Tibial nerve (tissue), 4 donors: ENCODE measurements at regions not wholly inside any gene's neighbourhood (a gene's known extent, or its start where the extent isn't known, plus 50 kb on each side); places are given as distances from the start of the nearest gene placed in this dataset.
A peak's percentile ranks its signal among the peaks of the same experiment; 100 is the strongest.

Experiments
- DNase-seq, 2 donors: peaks; one replicate each; pipeline ENCODE4 v3.0.0-alpha.2; 2019; ENCODE audit warnings: low spot score in 2 of 2
- H3K27ac ChIP-seq, 4 donors: fragments of 200-600 bp; sonication (generic) in 3 of 4; one replicate each; pipeline ENCODE4 v1.5.1; 2017 to 2019; ENCODE audit warnings: mild to moderate bottlenecking in 1 of 4
- H3K27me3 ChIP-seq, 2 donors: fragments of 200-600 bp; sonication (generic) in 1 of 2; one replicate each; pipeline versions ENCODE4 v1.5.1 to v1.6.0; 2017 to 2019
- H3K36me3 ChIP-seq, 3 donors: fragments of 200-600 bp; sonication (generic); one replicate each; pipeline ENCODE4 v1.5.1; 2018 to 2019
- H3K4me1 ChIP-seq, 4 donors: fragments of 200-600 bp; sonication (generic) in 3 of 4; one replicate each; pipeline ENCODE4 v1.5.1; 2017 to 2019
- H3K4me3 ChIP-seq, 4 donors: fragments of 200-600 bp; sonication (generic) in 3 of 4; one replicate each; pipeline ENCODE4 v1.5.1; 2017 to 2019; ENCODE audit warnings: mild to moderate bottlenecking in 1 of 4, moderate library complexity in 1 of 4
- H3K9me3 ChIP-seq, 4 donors: fragments of 200-600 bp; sonication (generic) in 3 of 4; one replicate each; pipeline ENCODE4 v1.5.1; 2017 to 2019
- CTCF ChIP-seq, 5 experiments: fragments of 200-600 bp in 3 of 5; fragments of 450-650 bp in 2 of 5; sonication (generic) in 3 of 5; IDR thresholded peaks; one replicate each; pipeline ENCODE4 v1.5.1; 2016 to 2019; ENCODE audit warnings: antibody characterized with exemption in 5 of 5, mild to moderate bottlenecking in 3 of 5, moderate library complexity in 2 of 5
- EP300 ChIP-seq, 2 donors: sonication (generic); formaldehyde crosslinking; IDR thresholded peaks; one replicate each; pipeline ENCODE4 v1.6.1; 2017; ENCODE audit warnings: antibody characterized with exemption in 2 of 2, mild to moderate bottlenecking in 1 of 2
- POLR2A ChIP-seq, 2 donors: fragments of 450-650 bp; IDR thresholded peaks; one replicate each; pipeline ENCODE4 v1.6.1; 2017; ENCODE audit warnings: antibody characterized with exemption in 2 of 2, mild to moderate bottlenecking in 2 of 2, moderate library complexity in 2 of 2
- WGBS, 2 donors: methylation state at CpG; one replicate each; pipeline ENCODE4 v1.1.5; 2018; 5-methylcytosine and 5-hydroxymethylcytosine counted together

- peaks cover 0 to 4% of the 10 kb centered on the region in 2 donors for H3K27me3 ChIP-seq
- no peak overlapping the region for H3K27ac ChIP-seq
- peaks cover 0 to 10% (median 0%) of the 10 kb centered on the region in 4 donors for H3K4me1 ChIP-seq
- no peak for DNase-seq
- H3K4me3 ChIP-seq, result no peak overlapping the region
- no peaks in the 10 kb centered on the region for H3K36me3 ChIP-seq
- peaks cover 0 to 9% (median 0%) of the 10 kb centered on the region in 4 donors for H3K9me3 ChIP-seq
- WGBS, 2 donors, result 86 to 89% methylated on average over 10 of the region's 10 CpGs
- TF ChIP-seq POLR2A (IDR thresholded peaks at IDR 0.05) (no peak), CTCF (IDR thresholded peaks at IDR 0.05) (no peak), EP300 (IDR thresholded peaks at IDR 0.05) (no peak)
Observed at GRCh38 chr12:115452751-115453281, 768.8 kb upstream of the TBX3 start.

GRCh38 chr12:115451780-115452736 lies 768.1 kb upstream of the TBX3 start:
- H3K4me3 ChIP-seq, result peak overlapping the region in 1 of 4 donors; percentile 44
- no peaks in the 10 kb centered on the region for H3K36me3 ChIP-seq
- H3K27ac ChIP-seq, result no peak overlapping the region
- 8 to 10% methylated on average over 26 to 36 of the region's 83 CpGs for WGBS, 2 donors
- peaks cover 0 to 10% (median 0%) of the 10 kb centered on the region in 4 donors for H3K4me1 ChIP-seq
- peaks cover 0 to 9% (median 0%) of the 10 kb centered on the region in 4 donors for H3K9me3 ChIP-seq
- no peak for DNase-seq
- peaks cover 0 to 4% of the 10 kb centered on the region in 2 donors for H3K27me3 ChIP-seq
- TF ChIP-seq CTCF (IDR thresholded peaks at IDR 0.05), result no peak
- no peak for TF ChIP-seq EP300 (IDR thresholded peaks at IDR 0.05)
- TF ChIP-seq POLR2A (IDR thresholded peaks at IDR 0.05), result no peak

DNA sequence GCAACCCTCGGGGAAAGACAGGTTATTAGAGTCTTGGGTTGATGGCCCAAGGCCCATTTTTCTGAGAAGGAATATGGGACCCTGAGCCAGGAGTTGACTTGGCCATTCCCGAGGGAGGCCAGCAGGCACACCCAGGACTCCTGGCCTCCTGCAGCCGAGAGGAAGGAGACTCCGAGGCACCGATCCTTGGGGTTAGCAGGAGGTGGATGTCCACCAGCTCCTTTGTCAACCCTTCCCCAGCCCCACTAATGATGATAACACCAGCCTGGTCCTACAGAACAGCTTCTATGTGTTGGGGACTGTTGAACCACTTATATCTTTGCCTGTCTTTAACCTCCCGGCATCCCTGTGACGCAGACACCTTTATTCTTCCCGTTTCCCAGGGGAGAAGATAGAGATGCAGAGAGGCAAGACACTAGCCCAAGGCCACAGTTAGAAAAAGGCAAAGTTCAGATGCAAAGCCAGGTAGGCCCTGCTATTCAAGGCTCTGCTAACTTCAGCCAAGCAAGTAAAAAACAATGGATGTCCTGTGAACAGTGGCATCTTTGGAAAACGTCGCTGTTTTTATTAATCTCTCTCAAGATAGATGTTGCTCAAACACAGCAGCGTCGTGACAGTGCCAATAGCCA lies 767.3 kb upstream of the TBX3 start:
- peaks cover 0 to 4% (median 0%) of the 10 kb centered on the region in 4 donors for H3K9me3 ChIP-seq
- no peaks in the 10 kb centered on the region for H3K36me3 ChIP-seq
- 52 to 56% methylated on average over 12 of the region's 12 CpGs for WGBS, 2 donors
- DNase-seq, result no peak
- H3K27me3 ChIP-seq, result peaks cover 0 to 4% of the 10 kb centered on the region in 2 donors
- H3K4me1 ChIP-seq, result peaks cover 0 to 10% (median 0%) of the 10 kb centered on the region in 4 donors
- no peak overlapping the region for H3K27ac ChIP-seq
- peak overlapping the region in 1 of 4 donors; percentile 44 for H3K4me3 ChIP-seq
- TF ChIP-seq EP300 (IDR thresholded peaks at IDR 0.05) (no peak), CTCF (IDR thresholded peaks at IDR 0.05) (no peak), POLR2A (IDR thresholded peaks at IDR 0.05) (no peak)

DNA sequence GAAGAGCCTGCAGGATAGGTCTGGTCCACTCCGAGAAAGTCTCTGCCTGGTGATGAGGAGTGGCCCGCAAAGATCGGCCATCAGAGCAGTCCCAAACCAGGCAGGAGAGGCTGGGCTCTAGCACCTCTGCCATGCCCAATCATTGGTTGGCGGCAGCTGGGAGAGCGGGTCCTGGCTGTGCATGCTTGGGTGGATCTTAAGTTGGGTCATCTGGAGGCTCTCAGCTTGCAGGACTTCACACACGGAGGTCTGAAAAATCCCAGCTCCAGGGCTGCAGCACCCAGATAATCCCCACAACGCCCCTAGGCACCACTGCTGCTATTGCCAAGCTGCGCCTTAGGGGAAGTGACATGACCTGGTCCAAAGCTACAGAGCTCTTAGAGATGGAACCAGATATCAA lies 766.7 kb upstream of the TBX3 start:
- 89 to 90% methylated on average over 7 of the region's 8 CpGs for WGBS, 2 donors
- TF ChIP-seq POLR2A (IDR thresholded peaks at IDR 0.05) (no peak), EP300 (IDR thresholded peaks at IDR 0.05) (no peak), CTCF (IDR thresholded peaks at IDR 0.05) (no peak)
- Histone ChIP-seq H3K27ac (no peak overlapping the region), H3K36me3 (no peaks in the 10 kb centered on the region), H3K27me3 (peaks cover 0 to 4% of the 10 kb centered on the region in 2 donors), H3K9me3 (no peaks in the 10 kb centered on the region), H3K4me3 (no peak overlapping the region), H3K4me1 (peaks cover 0 to 10% (median 0%) of the 10 kb centered on the region in 4 donors)
- no peak for DNase-seq
